Endothelial cell of umbilical vein (primary cell): ENCODE measurements at regions not wholly inside any gene's neighbourhood (a gene's known extent, or its start where the extent isn't known, plus 50 kb on each side); places are given as distances from the start of the nearest gene placed in this dataset.

Source experiments
- BruUV-seq: library from RNA; stranded (reverse); fragments of 400-500 nt; replicated peaks from 2 replicates; lab custom pipeline; 2021; lab: Mats Ljungman, UMichigan
- CTCF ChIA-PET: fragments of 300-600, 350-600 bp; sonication (Branson Sonifier 250); formaldehyde crosslinking; loops from one replicate; lab custom pipeline; 2021; ENCODE audit warnings: antibody characterized with exemption, inconsistent platforms; lab: Charles Lee
- POLR2A ChIA-PET: fragments of 300-600, 350-600 bp; sonication (Branson Sonifier 250); formaldehyde crosslinking; loops from one replicate; lab custom pipeline; 2021; ENCODE audit warnings: antibody characterized with exemption, inconsistent platforms; lab: Charles Lee
- DNase-seq: peaks from one replicate; pipeline ENCODE4 v3.0.0-alpha.2; 2011; ENCODE audit warnings: low read depth, low spot score
- FAIRE-seq: peaks from 2 replicates; lab custom pipeline; 2011; peaks lifted over from hg19 to GRCh38; lab: Jason Lieb, UNC
- H2AFZ ChIP-seq: 2 replicates; pipeline ENCODE4 v1.6.0; 2012; ENCODE audit warnings: low read depth, low read length, control low read depth, inconsistent platforms
- H3K27ac ChIP-seq: 2 replicates; pipeline ENCODE4 v1.5.1; 2011; ENCODE audit warnings: low read depth, mild to moderate bottlenecking, control low read depth, low read length, moderate library complexity; ENCODE audit not compliant: insufficient read depth
- H3K27me3 ChIP-seq, 2 experiments: 2 replicates each; pipeline versions ENCODE4 v1.6.0 to v1.6.1; 2011; ENCODE audit warnings: low read length in 2 of 2, mixed read lengths in 1 of 2; ENCODE audit not compliant: control insufficient read depth in 2 of 2, insufficient read depth in 2 of 2
- H3K36me3 ChIP-seq, 2 experiments: 2 replicates in 1 of 2; 3 replicates in 1 of 2; pipeline ENCODE4 v1.5.1; 2011; ENCODE audit warnings: low read length in 2 of 2, mild to moderate bottlenecking in 1 of 2, moderate library complexity in 1 of 2; ENCODE audit not compliant: control insufficient read depth in 2 of 2, insufficient read depth in 2 of 2; ENCODE audit errors: extremely low read depth in 1 of 2
- H3K4me1 ChIP-seq: 3 replicates; pipeline ENCODE4 v1.5.1; 2011; ENCODE audit warnings: mild to moderate bottlenecking, low read length; ENCODE audit not compliant: control insufficient read depth, insufficient read depth; ENCODE audit errors: extremely low read depth
- H3K4me2 ChIP-seq: 2 replicates; pipeline ENCODE4 v1.6.1; 2011; ENCODE audit warnings: low read length, control low read depth, mixed read lengths; ENCODE audit not compliant: insufficient read depth
- H3K4me3 ChIP-seq, 3 experiments: fragments of 200-600 bp in 1 of 3; sonication (generic), shearing (Covaris generic) in 1 of 3; replicated peaks in 1 of 3; 2 replicates each; pipeline ENCODE4 v1.5.1; 2011 to 2016; ENCODE audit warnings: control low read depth in 3 of 3, low read length in 3 of 3, mild to moderate bottlenecking in 2 of 3, inconsistent platforms in 1 of 3, low read depth in 1 of 3, moderate library complexity in 1 of 3; ENCODE audit not compliant: insufficient read depth in 1 of 3
- H3K79me2 ChIP-seq: 2 replicates; pipeline ENCODE4 v1.6.0; 2012; ENCODE audit warnings: low read length, inconsistent platforms; ENCODE audit not compliant: control insufficient read depth, insufficient read depth
- H3K9ac ChIP-seq: replicated peaks from 2 replicates; pipeline ENCODE3; 2011; ENCODE audit warnings: low read length, control low read depth; ENCODE audit not compliant: insufficient read depth; ENCODE audit errors: extremely low read depth
- H3K9me1 ChIP-seq: replicated peaks from 3 replicates; pipeline ENCODE4 v1.6.0; 2011; ENCODE audit warnings: mild to moderate bottlenecking, low read length; ENCODE audit not compliant: control insufficient read depth, insufficient read depth; ENCODE audit errors: extremely low read depth
- H3K9me3 ChIP-seq: replicated peaks from 2 replicates; pipeline ENCODE4 v1.5.1; 2012; ENCODE audit warnings: low read length, inconsistent platforms; ENCODE audit not compliant: control insufficient read depth, insufficient read depth
- H4K20me1 ChIP-seq: replicated peaks from 2 replicates; pipeline ENCODE3; 2011; ENCODE audit warnings: mild to moderate bottlenecking, low read length; ENCODE audit not compliant: control insufficient read depth, insufficient read depth; ENCODE audit errors: extremely low read depth
- EZH2 ChIP-seq: IDR thresholded peaks from 2 replicates; pipeline ENCODE4 v1.6.1; 2012; ENCODE audit warnings: borderline replicate concordance, low read depth, mild to moderate bottlenecking, moderate library complexity, low read length, inconsistent platforms; ENCODE audit not compliant: severe bottlenecking
- FOS ChIP-seq: IDR thresholded peaks from 2 replicates; pipeline ENCODE4 v1.6.1; 2011; ENCODE audit warnings: mild to moderate bottlenecking, low read length, moderate library complexity, borderline replicate concordance; ENCODE audit not compliant: insufficient read depth
- GATA2 ChIP-seq: IDR thresholded peaks from 2 replicates; pipeline ENCODE4 v1.7.0; 2011; ENCODE audit warnings: low read depth, mild to moderate bottlenecking, moderate library complexity, mixed read lengths, low read length; ENCODE audit not compliant: insufficient read length, insufficient read depth
- JUN ChIP-seq: IDR thresholded peaks from 2 replicates; pipeline ENCODE4 v1.6.1; 2011; ENCODE audit warnings: borderline replicate concordance, low read depth; ENCODE audit not compliant: insufficient read length, insufficient read depth
- MYC ChIP-seq: IDR thresholded peaks from one replicate; pipeline ENCODE4 v1.6.1; 2011; ENCODE audit warnings: mild to moderate bottlenecking, low read depth, low read length
- POLR2A ChIP-seq: IDR thresholded peaks from 2 replicates; pipeline ENCODE4 v1.6.1; 2012; ENCODE audit warnings: low read depth, mild to moderate bottlenecking, control low read depth, low read length
- POLR2AphosphoS5 ChIP-seq: IDR thresholded peaks from 2 replicates; pipeline ENCODE4 v1.6.1; 2012; ENCODE audit warnings: low read depth, mild to moderate bottlenecking, control low read depth, low read length, moderate library complexity; ENCODE audit not compliant: insufficient read depth
- dilution Hi-C: fragments of 300-500 bp; cut with MboI; formaldehyde crosslinking; loops from one replicate; pipeline ENCODE4 v1.15.0; 2019; ENCODE audit warnings: low sequenced_read_pairs; ENCODE audit not compliant: extremely low pct_ligation_motif_present
- intact Hi-C: fragments of 100-400 bp; cut with micrococcal nuclease; formaldehyde crosslinking; loops from one replicate; pipeline ENCODE4 v1.10.0; 2022
- TF ChIP-seq, protein P1 (sequence below), 2 donors: IDR thresholded peaks; 1 replicate in 1 of 2; 2 replicates in 1 of 2; pipeline ENCODE4 v1.5.1; 2011; ENCODE audit warnings: low read length in 2 of 2, mild to moderate bottlenecking in 2 of 2, moderate library complexity in 2 of 2, control low read depth in 1 of 2, inconsistent platforms in 1 of 2, low read depth in 1 of 2; ENCODE audit not compliant: insufficient read depth in 1 of 2; ENCODE audit errors: extremely low read depth in 1 of 2
- TF ChIP-seq, protein P2 (sequence below): IDR thresholded peaks from 2 replicates; pipeline ENCODE4 v1.6.1; 2011; ENCODE audit not compliant: insufficient read depth, insufficient read length

DNA sequence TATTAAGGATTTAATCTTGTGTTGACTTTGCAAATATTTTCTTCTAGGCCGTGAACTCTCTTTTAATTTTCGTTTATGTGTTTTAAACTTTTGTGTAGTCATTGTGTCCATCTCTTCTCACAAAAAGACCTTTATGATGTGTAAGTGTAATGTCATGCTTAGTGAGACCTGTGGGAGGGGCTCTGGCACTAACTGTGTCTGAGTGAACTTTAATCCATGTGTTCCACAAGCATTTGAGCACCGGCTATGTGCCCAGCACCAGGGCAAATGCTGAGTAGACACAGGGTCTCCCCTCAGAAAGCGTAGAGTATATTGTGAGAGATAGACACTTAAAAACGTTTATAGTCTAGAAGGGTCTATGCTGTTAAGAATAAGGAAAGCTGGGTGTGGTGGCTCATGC, 272.6 kb upstream of the TUT7 start:
- ChIA-PET CTCF (no interaction called here), POLR2A (no interaction called here)
- Histone ChIP-seq H3K9ac (no peak overlapping the region), H4K20me1 (no peaks in the 10 kb centered on the region), H3K4me1 (no peaks in the 10 kb centered on the region), H3K4me2 (no peak overlapping the region), H3K36me3 (no peaks in the 10 kb centered on the region), H3K79me2 (no peaks in the 10 kb centered on the region), H3K9me1 (no peaks in the 10 kb centered on the region), H3K27me3 (no peaks in the 10 kb centered on the region), H2AFZ (no peak overlapping the region), H3K27ac (no peak overlapping the region), H3K9me3 (no peaks in the 10 kb centered on the region), H3K4me3 (no peak overlapping the region)
- TF ChIP-seq JUN (no peak), GATA2 (no peak), FOS (no peak), MYC (no peak), EZH2 (no peak), POLR2AphosphoS5 (no peak), POLR2A (no peak)
- TF ChIP-seq, protein P1, sequence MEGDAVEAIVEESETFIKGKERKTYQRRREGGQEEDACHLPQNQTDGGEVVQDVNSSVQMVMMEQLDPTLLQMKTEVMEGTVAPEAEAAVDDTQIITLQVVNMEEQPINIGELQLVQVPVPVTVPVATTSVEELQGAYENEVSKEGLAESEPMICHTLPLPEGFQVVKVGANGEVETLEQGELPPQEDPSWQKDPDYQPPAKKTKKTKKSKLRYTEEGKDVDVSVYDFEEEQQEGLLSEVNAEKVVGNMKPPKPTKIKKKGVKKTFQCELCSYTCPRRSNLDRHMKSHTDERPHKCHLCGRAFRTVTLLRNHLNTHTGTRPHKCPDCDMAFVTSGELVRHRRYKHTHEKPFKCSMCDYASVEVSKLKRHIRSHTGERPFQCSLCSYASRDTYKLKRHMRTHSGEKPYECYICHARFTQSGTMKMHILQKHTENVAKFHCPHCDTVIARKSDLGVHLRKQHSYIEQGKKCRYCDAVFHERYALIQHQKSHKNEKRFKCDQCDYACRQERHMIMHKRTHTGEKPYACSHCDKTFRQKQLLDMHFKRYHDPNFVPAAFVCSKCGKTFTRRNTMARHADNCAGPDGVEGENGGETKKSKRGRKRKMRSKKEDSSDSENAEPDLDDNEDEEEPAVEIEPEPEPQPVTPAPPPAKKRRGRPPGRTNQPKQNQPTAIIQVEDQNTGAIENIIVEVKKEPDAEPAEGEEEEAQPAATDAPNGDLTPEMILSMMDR (IDR thresholded peaks at IDR 0.05; ENCODE audit: extremely low read depth in 1 of 2, insufficient read depth in 1 of 2, low read depth in 1 of 2, low read length in 2 of 2): no peak
- TF ChIP-seq, protein P2, sequence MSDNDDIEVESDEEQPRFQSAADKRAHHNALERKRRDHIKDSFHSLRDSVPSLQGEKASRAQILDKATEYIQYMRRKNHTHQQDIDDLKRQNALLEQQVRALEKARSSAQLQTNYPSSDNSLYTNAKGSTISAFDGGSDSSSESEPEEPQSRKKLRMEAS: no peak
- DNase-seq (no peak), FAIRE-seq (no peak)
- intact Hi-C loops: no loop called here
- BruUV-seq: no TSS peak
- dilution Hi-C loops: no loop called here
